ENCODE measurements at regions not wholly inside any gene's neighbourhood (a gene's known extent, or its start where the extent isn't known, plus 50 kb on each side); places are given as distances from the start of the nearest gene placed in this dataset.

DNA sequence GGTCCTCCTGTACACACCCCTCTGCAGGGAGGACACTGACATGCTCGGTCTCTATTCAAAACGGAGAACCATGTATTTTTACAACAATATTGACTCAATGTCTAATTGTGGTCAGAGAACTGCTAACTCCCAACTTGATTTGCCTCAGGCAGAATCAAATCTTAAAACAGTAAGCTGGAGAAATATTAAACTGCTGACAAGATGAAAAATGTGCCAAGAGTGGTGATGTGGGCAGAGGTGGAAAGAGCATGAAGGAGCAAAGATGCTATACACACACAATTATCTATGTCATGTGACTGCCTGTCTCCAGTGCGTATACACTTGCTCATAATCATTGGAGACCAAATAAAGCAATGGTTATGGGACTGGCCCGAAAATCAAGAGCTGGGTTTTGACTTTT is 556.1 kb upstream of the ZNF608 start:
- DNase-seq: no peak

DNA sequence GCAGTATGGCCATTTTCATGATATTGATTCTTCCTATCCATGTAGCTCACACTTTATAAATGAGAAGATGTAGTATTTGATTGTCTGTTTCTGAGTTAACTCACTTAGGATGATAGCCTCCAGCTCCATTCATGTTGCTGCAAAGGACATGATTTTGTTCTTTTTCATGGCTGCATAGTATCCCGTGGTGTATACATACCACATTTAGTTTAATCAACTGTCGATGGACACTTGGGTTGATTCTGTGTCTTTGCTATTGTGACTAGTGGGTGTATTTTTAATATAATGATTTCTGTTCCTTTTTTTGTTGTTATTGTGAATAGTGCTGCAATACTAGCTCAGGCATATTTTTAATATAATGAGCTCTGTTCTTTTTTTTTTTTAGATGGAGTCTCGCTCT is 560.3 kb upstream of the ZNF608 start:
- no peak for DNase-seq

DNA sequence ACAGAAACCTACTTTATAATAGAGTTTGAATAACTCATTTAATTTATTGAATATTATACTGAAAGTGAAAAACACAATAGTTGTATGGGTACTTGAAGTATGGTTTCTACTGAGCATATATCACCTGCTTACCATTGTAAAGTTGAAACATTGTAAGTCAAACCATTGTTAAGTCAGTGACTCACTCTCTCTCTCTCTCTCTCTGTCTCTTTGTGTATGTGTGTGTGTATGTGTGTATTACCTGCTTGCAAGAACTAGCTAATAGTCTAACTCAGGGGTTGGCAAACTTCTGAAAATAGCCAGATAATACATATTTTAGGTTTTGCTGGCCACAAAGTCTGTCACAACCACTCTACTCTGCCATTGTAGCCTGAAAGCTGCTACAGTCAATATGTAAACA is 564.3 kb upstream of the ZNF608 start:
- no peak for DNase-seq

DNA sequence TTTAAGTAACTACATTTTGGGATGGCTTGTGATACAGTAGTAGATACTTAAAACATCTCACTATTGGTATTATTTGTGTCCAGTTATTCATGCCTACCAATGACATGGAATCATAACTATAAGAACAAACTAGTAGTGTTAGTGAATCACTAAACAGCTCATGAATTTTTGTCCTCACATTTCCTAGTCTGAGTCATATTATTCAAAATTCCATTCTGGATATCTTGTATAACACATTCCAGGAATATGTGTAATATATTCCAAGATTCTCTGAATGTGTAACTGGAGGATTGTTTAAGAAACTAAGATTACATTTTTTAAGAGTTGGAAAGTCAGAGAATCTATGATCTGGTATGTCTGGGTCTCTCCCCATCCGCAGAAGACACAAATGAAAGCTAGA is 565.3 kb upstream of the ZNF608 start:
- DNase-seq: no peak

DNA sequence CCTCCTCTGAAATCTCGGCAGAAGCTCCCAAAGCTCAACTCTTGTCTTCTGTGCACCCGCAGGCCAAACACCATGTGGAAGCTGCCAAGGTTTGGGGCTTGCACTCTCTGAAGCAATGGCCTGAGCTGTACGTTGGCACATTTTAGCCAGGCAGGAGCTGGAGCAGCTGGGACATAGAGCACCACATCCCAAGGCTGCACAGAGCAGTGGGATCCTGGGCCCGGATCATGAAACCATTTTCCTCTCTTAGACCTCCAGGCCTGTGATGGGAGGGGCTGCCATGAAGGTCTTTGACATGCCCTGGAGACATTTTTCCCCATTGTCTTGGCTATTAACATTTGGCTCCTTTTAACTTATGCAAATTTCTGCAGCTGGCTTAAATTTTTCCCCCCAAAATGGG is 567.1 kb upstream of the ZNF608 start:
- DNase-seq: no peak

DNA sequence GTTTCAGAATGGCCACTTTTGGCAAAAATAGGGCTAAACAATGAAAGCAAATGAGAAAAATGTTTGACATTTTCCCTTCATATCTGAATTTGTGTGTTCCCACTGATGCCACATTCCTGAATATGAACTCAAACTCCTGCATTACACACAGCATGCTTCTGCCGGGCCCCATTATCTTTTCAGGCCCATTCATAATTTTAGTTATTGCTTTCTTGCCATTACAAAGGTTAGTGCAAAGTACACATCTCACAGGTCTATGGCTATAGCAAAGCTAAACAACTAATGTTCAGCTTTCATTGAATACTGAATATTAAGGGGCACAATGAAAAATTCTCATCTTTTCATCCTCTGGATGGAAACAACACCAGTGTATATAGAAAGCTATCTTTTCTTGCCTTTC is 568.9 kb upstream of the ZNF608 start:
- DNase-seq: no peak

DNA sequence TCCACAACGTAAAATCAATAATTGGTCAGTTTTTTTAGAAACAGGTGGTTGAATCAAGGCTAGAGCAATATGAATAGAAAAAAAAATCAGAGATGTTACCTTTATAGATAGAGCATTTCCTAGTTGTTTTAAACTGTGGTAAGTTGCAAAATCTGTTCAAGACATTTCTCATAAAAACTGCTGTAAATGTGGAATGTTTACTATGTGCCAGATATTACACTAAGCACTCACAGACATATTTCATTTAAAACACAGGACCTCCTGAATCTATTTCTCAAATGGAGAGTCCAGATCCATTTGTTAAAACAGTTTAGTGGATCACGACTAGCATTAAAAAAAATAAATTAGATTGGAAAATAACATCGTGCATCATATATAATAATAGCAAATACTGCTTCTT is 570.0 kb upstream of the ZNF608 start:
- DNase-seq: no peak

DNA sequence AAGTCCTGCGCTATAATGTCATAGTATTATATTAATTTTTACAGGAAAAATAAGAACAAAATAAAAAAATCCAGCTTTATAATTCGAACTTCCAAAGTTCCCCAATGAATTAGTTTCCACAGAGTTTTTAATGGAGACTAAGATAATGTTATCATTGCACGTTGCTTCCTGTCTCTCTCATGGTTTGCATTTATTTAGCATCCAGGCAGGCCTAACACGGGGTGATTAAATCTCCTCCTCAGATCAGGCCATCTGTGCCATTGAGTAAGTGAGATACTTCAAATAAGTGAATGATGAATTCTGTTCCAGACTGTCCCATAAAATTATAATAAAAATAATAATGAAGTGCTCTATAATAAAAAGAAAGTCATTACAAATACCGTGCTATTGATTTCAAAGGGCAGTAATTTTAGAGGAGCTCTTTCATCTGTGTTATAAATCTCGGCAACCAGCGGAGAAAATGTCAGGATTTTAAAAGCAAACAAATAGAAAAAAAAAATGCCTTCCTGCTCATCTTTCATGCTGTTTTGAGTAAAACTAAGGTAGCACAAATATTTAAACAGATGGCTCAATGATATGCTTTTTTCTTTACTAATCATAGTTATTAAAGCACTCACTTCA is 570.6 kb upstream of the ZNF608 start:
- no peak for DNase-seq

DNA sequence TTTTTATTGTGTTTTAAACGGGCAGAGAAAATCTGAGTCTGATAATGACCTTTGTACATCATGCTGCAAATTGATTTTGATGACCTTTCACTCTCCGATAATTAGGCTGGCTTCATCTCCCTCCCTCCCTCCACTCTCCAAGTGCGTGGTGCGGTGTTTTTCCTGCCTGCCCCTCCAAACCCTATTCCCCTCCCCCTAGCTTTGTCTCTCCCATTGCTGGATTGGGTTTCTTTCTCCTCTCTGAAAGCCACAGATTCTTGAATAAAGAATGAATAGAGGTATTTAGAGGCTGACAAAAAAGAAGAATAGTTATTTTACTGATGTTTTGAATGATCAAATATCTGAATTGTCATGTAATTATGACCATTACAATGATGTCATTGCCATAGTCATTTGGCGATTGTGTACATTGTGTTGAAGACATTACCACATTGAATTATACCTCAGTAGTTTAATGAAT is 571.1 kb upstream of the ZNF608 start:
- no peak for DNase-seq

DNA sequence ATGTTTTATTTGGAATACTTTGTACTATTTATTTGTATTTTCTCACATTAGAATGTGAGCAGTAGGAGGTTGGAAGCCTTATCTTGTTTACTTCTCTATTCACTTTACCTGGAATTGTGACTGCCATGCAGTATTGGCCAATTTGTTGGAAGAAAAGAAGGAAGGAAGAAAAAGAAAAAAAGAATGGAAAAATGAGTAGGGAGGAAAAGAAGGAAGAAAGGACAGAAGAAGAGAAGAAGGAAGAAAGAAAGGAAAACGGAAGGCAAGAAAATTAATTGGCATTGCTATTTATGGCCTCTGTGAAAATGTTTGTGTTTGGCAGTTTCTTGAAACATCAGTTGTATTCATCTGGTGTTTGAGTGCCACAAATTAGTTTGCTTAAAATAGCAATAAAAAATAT is 575.2 kb upstream of the ZNF608 start:
- DNase-seq: no peak

DNA sequence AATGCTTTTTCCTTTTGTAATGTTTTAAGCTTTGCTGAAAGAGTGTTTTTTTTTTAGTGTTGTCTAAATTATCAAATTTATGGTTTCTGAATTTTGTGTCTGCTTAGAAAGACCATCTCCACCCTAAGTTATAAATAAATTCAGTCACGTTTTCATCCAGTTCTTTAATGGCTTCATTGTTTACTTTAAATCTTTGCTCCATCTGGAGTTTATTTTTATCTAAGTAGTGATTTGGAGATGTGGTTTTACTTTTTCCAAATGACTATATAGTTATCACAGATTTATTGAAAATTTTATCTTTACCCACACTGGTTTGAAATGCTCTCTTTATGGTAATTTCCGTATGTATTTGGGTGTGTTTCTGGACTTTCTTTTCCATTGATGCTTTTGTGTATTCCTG is 577.2 kb upstream of the ZNF608 start:
- DNase-seq: no peak

DNA sequence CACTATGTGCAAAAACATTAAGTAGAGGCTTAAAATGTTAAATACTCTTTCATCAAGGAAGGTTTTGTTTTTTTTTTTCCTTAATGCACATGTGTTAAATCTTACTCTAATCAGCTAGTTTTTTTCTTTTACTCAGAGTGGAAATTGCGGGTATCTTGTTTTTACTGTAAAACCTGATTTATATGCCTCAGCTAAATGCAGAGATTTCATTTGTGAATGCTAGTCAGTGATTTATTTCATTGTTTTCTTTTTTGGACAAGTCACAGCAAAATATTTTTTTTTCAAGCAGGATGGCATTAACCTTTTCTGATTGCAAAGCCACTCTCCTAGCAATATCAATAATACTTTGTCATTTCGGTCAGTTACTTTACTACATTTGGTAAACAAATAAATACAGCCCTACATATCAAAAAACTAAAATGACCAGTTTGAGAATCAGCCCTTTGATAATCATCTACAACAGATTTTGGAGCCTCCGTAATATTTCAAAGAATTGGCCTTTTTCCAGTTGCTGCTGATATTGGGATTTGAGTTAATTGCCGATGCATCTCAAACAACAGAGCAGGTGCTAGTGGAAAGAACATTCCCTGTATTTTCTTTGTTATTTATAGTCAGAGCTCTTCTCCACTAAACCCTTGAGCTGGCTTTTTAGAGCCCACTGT is 579.2 kb upstream of the ZNF608 start:
- no peak for DNase-seq

DNA sequence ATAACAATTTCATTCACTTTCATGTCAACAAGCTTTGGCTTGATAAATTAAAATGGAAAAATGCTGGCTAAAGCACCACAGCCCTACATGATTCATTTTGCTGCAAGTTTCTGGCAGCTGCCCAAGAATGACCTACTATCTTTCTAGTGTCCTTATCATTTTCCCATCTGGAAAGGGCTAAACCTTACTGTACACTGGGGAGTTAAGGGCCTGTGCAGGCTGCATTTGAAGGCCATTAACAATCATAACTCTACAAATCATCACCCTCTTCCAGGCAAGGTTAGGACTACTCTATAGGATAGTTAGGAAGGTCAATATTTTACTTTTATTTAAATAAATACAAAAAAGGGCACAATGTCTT is 579.7 kb upstream of the ZNF608 start:
- DNase-seq: no peak

DNA sequence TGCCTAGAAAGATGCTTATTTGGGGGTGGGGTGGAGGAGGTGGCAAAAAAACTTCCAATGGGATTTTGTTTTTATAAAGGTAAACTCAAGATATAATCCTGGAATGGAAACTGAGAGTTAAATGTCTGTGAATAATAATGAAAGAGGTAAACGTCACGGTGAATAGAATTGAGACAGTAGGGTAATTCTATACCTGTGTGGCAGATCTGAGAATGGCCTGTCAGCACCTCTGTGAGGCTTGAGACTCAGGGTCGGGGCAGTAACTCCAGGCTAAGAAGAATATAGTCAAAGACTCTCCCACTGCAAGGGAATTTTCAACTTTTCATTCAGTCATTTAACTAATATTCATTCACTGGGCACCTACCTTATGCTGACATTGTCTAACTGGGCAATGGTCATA is 581.2 kb upstream of the ZNF608 start:
- no peak for DNase-seq

DNA sequence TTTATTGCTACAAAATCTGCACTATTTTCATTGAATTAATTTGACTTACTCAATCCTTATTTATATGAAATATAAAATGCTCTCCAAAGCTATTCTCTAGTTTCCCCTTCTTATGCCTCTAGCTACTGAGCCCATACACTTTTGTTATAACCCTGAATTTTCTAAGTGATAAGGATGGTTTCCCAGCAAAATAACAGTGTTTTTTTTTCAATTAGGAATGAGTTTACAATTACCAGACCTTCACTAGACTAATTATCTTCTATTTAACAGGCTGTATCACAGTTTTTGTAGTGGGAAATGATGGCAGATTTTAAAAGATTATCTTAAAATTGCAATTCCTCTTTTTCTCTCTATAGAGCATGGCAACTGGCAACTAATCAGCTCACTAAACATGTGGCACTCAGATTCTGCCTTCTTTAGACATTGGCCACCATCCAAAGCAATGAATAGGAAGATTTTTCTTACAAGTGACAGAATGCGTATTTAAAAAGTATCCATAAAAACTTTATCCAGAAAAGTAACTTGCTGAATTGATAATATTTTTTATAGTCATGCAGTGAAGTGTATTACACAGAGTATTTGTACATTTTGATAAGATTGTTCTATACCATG is 585.7 kb upstream of the ZNF608 start:
- DNase-seq: no peak

DNA sequence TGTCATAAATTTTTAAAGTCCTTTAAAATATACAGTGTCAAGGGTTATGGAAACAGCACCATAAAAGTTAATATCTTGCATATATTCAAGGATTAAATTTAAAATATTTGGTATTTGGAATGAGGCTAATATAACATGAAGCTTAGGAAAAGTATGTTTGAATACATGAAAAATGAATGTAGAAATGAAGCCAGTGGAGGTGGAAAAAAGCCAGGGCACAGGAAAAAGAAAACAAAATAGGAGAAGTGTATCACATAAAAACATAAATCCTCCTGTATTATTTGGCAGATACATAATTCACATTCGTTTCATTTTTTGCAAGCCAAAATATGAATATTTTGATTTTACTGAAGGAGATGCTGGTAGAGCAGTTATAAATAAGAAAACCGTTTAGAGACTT is 587.0 kb upstream of the ZNF608 start:
- DNase-seq: no peak

DNA sequence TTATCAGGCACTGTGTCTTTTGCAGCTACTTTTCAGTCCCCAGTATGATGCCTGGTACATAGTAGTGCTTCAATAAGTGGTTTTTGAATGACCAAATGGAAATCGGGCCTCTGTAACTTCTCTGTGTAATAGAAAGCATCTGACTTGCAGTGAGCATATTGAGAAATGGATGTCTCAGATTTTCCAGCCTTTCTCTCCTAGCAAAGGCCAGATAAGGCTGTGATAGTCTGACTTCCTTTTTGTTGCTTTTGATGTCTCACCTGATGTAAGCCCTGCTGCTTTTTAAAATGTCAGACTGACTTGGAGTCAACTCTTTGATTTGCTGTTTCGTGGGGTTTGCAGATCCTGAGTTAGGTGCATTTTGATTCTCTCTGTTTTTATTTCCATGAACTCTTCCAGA is 590.0 kb upstream of the ZNF608 start:
- DNase-seq: no peak

DNA sequence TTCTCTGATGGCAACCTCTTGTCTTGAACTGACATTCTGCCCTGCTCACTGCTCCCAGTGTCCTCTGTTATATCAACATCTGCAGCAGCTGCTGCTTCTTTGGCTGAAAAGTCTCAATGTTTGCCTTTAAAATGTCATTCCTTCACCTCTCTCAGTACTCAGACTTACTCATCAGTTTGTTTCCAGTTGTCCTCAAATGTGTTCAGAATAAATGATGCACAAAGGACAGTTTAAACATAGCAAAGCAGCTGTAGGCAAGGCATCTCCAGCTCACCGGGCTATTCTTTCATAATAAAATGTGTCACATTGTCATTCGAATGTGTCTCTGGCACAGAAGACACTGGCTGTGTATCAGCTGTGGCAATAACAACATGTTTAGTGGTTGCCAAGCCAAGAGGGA is 590.9 kb upstream of the ZNF608 start:
- no peak for DNase-seq

DNA sequence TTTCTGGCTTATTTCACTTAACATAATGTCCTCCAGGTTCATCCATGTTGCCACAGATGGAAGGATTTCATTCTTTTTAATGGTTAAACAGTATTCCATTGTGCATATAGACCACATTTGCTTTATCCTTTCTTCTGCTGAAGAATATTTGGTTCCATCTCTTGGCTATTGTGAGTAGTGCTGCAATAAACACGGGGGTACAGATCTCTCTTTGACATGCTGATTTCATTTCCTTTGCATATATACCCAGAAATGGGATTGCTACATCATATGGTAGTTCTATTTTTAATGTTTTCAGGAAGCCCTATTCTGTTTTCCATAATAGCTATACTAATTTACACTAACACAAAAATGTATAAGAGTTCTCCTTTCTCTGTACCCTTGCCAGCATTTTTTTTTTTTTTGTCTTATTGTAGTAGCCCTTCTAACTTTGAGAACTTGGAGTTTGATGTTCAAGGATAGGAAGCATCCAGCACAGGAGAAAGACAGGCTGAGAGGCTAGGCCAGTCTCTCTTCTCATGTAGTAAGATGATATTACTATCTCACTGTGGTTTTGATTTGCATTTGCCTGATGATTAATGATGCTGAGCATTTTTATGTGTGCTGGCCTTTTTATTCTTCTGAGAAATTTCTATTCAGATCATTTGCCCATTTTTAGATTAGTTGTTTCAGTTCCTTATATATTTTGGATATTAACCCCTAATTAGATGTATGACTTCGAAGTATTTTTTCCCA is 592.2 kb upstream of the ZNF608 start:
- no peak for DNase-seq

DNA sequence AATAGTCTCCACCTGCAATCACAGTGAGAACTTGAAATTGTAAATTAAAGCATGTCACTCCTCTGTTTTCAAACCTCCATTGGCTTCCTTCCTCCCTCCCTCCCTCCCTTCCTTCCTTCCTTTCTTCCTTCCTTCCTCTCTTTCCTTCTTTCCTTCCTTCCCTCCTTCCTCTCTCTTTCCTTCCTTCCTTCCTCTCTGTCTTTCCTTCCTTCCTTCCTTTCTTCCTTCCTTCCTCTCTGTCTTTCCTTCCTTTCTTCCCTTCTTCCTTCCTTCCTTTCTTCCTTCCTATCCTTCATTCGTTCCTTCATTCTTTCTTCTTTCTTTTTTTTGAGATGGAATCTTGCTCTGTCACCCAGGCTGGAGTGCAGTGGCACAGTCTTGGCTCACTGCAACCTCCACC is 595.0 kb upstream of the ZNF608 start:
- DNase-seq: no peak

DNA sequence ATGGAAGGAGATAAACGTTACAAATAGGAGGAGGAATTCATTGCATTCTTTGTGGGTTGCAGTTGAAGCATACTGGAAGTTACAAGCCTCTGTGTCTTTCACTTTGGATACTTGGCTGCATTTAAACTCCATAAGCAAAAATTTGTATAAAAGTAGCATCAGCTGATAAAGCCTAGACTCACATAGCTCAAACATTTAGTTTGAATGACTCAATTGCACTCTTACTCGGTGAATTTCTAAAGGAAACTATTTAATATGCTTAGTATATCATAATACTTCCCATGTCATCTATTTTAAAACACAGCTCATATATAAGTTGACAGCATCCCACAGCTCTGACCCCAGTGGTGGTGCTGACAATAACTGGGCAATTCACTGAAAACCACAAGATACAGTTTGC is 596.6 kb upstream of the ZNF608 start:
- no peak for DNase-seq

DNA sequence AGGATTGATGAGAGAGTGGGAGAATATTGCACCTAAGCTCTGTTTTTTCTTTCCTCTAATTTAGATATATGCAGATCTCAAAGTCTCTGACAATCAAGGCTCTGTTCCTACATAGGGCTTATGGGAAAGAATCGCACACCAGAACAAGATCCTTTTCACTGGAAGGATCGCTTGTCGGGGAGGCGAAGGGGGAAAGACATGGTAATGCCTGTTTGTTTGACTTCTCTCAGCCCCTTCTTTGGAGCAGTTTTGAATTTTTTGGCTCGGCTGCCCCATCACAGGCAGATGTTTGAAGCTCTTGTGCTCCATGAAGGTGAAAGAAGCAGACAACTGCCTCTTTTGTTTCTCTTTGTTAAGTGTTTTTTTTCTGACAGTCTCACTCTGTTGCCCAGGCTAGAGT is 599.9 kb upstream of the ZNF608 start:
- DNase-seq: no peak

DNA sequence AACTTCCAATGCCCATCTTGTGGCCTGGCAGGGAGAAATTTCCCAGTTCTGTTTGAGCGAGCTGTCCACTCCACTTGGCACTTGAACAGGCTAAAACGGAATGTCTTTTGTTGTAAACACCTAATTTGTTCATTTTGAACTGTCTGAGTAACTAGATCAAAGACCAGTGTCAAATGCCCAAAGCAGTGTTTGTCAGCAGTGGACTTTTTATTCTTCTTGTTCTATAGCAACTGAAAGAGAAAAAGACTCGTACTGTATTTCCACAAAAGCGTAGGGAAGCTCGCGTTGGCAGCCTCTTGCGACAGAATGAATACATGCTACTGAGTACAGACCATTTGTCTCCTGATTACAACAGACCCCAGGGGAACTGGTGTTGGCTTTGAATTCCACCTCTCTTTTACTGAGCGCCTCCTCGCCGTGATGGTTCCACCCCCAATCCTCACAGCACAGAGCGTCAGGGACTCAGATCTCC is 601.8 kb upstream of the ZNF608 start:
- DNase-seq: no peak

All from SIG-M5 (cell line).